Hematopoietic multipotent progenitor cell treated with erythropoietin and hydrocortisone succinate and interleukin-3 and kit ligand, for 4 days (in vitro differentiated cells): ENCODE measurements at regions not wholly inside any gene's neighbourhood (a gene's known extent, or its start where the extent isn't known, plus 50 kb on each side); places are given as distances from the start of the nearest gene placed in this dataset.

ENCODE experiments used
- DNase-seq: peaks from one replicate; pipeline ENCODE4 v3.0.0-alpha.2; 2015

GRCh38 chr4:41466249-41466648, 71.7 kb upstream of the LIMCH1 start:
- peak; percentile 32 for DNase-seq

GRCh38 chr4:41468122-41468521, 69.8 kb upstream of the LIMCH1 start:
- DNase-seq, result no peak

- no peak for DNase-seq
These were observed 66.6 kb upstream of the LIMCH1 start for GRCh38 chr4:41471126-41472071.

- DNase-seq, result no peak
These were observed 65.9 kb upstream of the LIMCH1 start for GRCh38 chr4:41472081-41472480.

GRCh38 chr4:41473176-41473575, 64.8 kb upstream of the LIMCH1 start:
- DNase-seq, result no peak

GRCh38 chr4:41475402-41475801, 62.6 kb upstream of the LIMCH1 start:
- DNase-seq, result no peak

- no peak for DNase-seq
These were observed 61.6 kb upstream of the LIMCH1 start for GRCh38 chr4:41476310-41476885.

GRCh38 chr4:41477181-41477905, 60.6 kb upstream of the LIMCH1 start:
- DNase-seq, result no peak

GRCh38 chr4:41478518-41478917, 59.4 kb upstream of the LIMCH1 start:
- DNase-seq, result no peak

- DNase-seq, result no peak
These were observed 57.1 kb upstream of the LIMCH1 start for GRCh38 chr4:41480896-41481311.

- no peak for DNase-seq
These were observed 54.2 kb upstream of the LIMCH1 start for GRCh38 chr4:41483771-41484170.

- peak; percentile 22 for DNase-seq
These were observed 52.9 kb upstream of the LIMCH1 start for GRCh38 chr4:41485041-41485440.

GRCh38 chr4:41487868-41488440, 50.0 kb upstream of the LIMCH1 start:
- no peak for DNase-seq
